H1 (cell line): ENCODE measurements at regions not wholly inside any gene's neighbourhood (a gene's known extent, or its start where the extent isn't known, plus 50 kb on each side); places are given as distances from the start of the nearest gene placed in this dataset.

Source experiments
- CTCF ChIA-PET: fragments of 300-600 bp; sonication (Branson Sonifier 250); formaldehyde crosslinking; loops from one replicate; lab custom pipeline; 2021; ENCODE audit not compliant: partially characterized antibody; lab: Charles Lee
- POLR2A ChIA-PET: fragments of 300-600 bp; sonication (Branson Sonifier 250); formaldehyde crosslinking; loops from one replicate; lab custom pipeline; 2021; ENCODE audit warnings: inconsistent platforms; ENCODE audit not compliant: partially characterized antibody; lab: Charles Lee
- DNase-seq, 2 experiments: peaks; one replicate each; pipeline versions ENCODE4 v3.0.0 to v3.0.0-alpha.2; 2010 to 2022; ENCODE audit warnings: low spot score in 2 of 2, low read depth in 1 of 2, mixed read lengths in 1 of 2
- FAIRE-seq: peaks from 2 replicates; lab custom pipeline; 2011; peaks lifted over from hg19 to GRCh38; lab: Jason Lieb, UNC
- H2AFZ ChIP-seq: 2 replicates; pipeline ENCODE4 v1.8.1; 2012; ENCODE audit warnings: low read length, inconsistent platforms
- H2AK5ac ChIP-seq: 2 replicates; pipeline ENCODE4 v1.6.1; 2013; ENCODE audit warnings: low read depth, low read length
- H2BK120ac ChIP-seq: replicated peaks from 2 replicates; pipeline ENCODE3; 2013; ENCODE audit warnings: low read depth, low read length, inconsistent platforms
- H2BK12ac ChIP-seq: 2 replicates; pipeline ENCODE4 v1.6.1; 2013; ENCODE audit warnings: low read depth, low read length
- H2BK15ac ChIP-seq: 2 replicates; pipeline ENCODE4 v1.6.1; 2013; ENCODE audit warnings: low read length
- H2BK20ac ChIP-seq: 2 replicates; pipeline ENCODE4 v1.6.1; 2013; ENCODE audit warnings: low read length
- H2BK5ac ChIP-seq: 2 replicates; pipeline ENCODE4 v1.6.1; 2013; ENCODE audit warnings: low read depth, low read length
- H3K14ac ChIP-seq: 2 replicates; pipeline ENCODE4 v1.6.1; 2013; ENCODE audit warnings: inconsistent platforms; ENCODE audit not compliant: insufficient read length
- H3K18ac ChIP-seq: 2 replicates; pipeline ENCODE4 v1.6.1; 2013; ENCODE audit warnings: low read length; ENCODE audit errors: extremely low read depth
- H3K23ac ChIP-seq: 2 replicates; pipeline ENCODE4 v1.6.1; 2013; ENCODE audit warnings: inconsistent platforms; ENCODE audit not compliant: insufficient read length
- H3K23me2 ChIP-seq: 2 replicates; pipeline ENCODE4 v1.6.1; 2013; ENCODE audit warnings: low read depth, low read length
- H3K27ac ChIP-seq: 2 replicates; pipeline ENCODE4 v1.6.1; 2011; ENCODE audit warnings: low read depth, low read length, inconsistent platforms
- H3K27me3 ChIP-seq, 4 experiments: replicated peaks in 1 of 4; 1 replicate in 1 of 4; 2 replicates in 3 of 4; pipeline versions ENCODE4 v1.6.1 to v1.8.1; 2011 to 2013; ENCODE audit warnings: low read length in 3 of 4, mild to moderate bottlenecking in 3 of 4, inconsistent platforms in 2 of 4, mixed read lengths in 2 of 4, moderate library complexity in 1 of 4; ENCODE audit not compliant: control insufficient read depth in 3 of 4, insufficient read depth in 3 of 4; ENCODE audit errors: extremely low read depth in 1 of 4
- H3K36me3 ChIP-seq, 4 experiments: 2 replicates each; pipeline versions ENCODE4 v1.6.1 to v1.8.1; 2011 to 2013; ENCODE audit warnings: mild to moderate bottlenecking in 4 of 4, low read length in 3 of 4, moderate library complexity in 2 of 4, control low read depth in 1 of 4, inconsistent platforms in 1 of 4; ENCODE audit not compliant: insufficient read depth in 4 of 4, control insufficient read depth in 2 of 4
- H3K4ac ChIP-seq: replicated peaks from 2 replicates; pipeline ENCODE3; 2013; ENCODE audit warnings: low read length, low read depth, mixed read lengths, inconsistent platforms; ENCODE audit not compliant: insufficient read length
- H3K4me1 ChIP-seq, 4 experiments: replicated peaks in 1 of 4; 1 replicate in 1 of 4; 2 replicates in 3 of 4; pipeline versions ENCODE4 v1.6.1 to v1.8.1; 2011 to 2013; ENCODE audit warnings: low read length in 3 of 4, inconsistent platforms in 2 of 4, mixed read lengths in 1 of 4; ENCODE audit not compliant: insufficient read depth in 4 of 4, control insufficient read depth in 3 of 4
- H3K4me2 ChIP-seq, 2 experiments: 2 replicates each; pipeline versions ENCODE4 v1.6.1 to v1.8.1; 2011 to 2013; ENCODE audit warnings: low read depth in 2 of 2, low read length in 2 of 2, control low read depth in 1 of 2, inconsistent platforms in 1 of 2, mild to moderate bottlenecking in 1 of 2; ENCODE audit not compliant: insufficient read depth in 1 of 2
- H3K4me3 ChIP-seq, 4 experiments: fragments of 200-600, 300-600 bp in 1 of 4; sonication (generic), shearing (Covaris generic), sonication (Bioruptor Twin) in 1 of 4; 2 replicates each; pipeline versions ENCODE4 v1.5.1 to v1.8.1; 2011 to 2016; ENCODE audit warnings: low read length in 4 of 4, low read depth in 3 of 4, control low read depth in 2 of 4, inconsistent platforms in 2 of 4, mild to moderate bottlenecking in 2 of 4, mixed read lengths in 1 of 4, moderate library complexity in 1 of 4; ENCODE audit not compliant: insufficient read depth in 2 of 4; ENCODE audit errors: extremely low read depth in 1 of 4
- H3K56ac ChIP-seq: replicated peaks from 2 replicates; pipeline ENCODE3; 2013; ENCODE audit warnings: low read depth, mild to moderate bottlenecking, mixed read lengths, low read length, inconsistent platforms; ENCODE audit not compliant: insufficient read length
- H3K79me1 ChIP-seq: 2 replicates; pipeline ENCODE4 v1.6.1; 2013; ENCODE audit warnings: low read depth, low read length, control low read depth
- H3K79me2 ChIP-seq, 2 experiments: 2 replicates each; pipeline versions ENCODE4 v1.6.1 to v1.8.1; 2012 to 2013; ENCODE audit warnings: low read length in 2 of 2, mild to moderate bottlenecking in 2 of 2, inconsistent platforms in 1 of 2; ENCODE audit not compliant: insufficient read depth in 2 of 2, control insufficient read depth in 1 of 2
- H3K9ac ChIP-seq, 4 experiments: replicated peaks in 1 of 4; 1 replicate in 1 of 4; 2 replicates in 3 of 4; pipeline versions ENCODE4 v1.6.1 to v1.8.1; 2011 to 2013; ENCODE audit warnings: low read depth in 3 of 4, low read length in 3 of 4, control low read depth in 2 of 4, mild to moderate bottlenecking in 2 of 4, moderate library complexity in 2 of 4, inconsistent platforms in 1 of 4; ENCODE audit errors: extremely low read depth in 1 of 4
- H3K9me3 ChIP-seq, 2 experiments: 2 replicates each; pipeline versions ENCODE4 v1.6.1 to v1.8.1; 2012 to 2013; ENCODE audit warnings: mild to moderate bottlenecking in 2 of 2, moderate library complexity in 2 of 2, control low read depth in 1 of 2, inconsistent platforms in 1 of 2, low read depth in 1 of 2, low read length in 1 of 2, mixed read lengths in 1 of 2; ENCODE audit not compliant: insufficient read depth in 2 of 2
- H4K20me1 ChIP-seq, 2 experiments: replicated peaks in 1 of 2; 2 replicates each; pipeline versions ENCODE3 to v1.8.1; 2011 to 2013; ENCODE audit warnings: inconsistent platforms in 2 of 2, low read length in 2 of 2, mild to moderate bottlenecking in 1 of 2; ENCODE audit not compliant: insufficient read depth in 2 of 2, control insufficient read depth in 1 of 2
- H4K5ac ChIP-seq: 2 replicates; pipeline ENCODE4 v1.6.1; 2013; ENCODE audit warnings: low read length, low read depth, mixed read lengths, inconsistent platforms; ENCODE audit not compliant: insufficient read length
- H4K8ac ChIP-seq: 2 replicates; pipeline ENCODE4 v1.8.0; 2013; ENCODE audit warnings: mild to moderate bottlenecking, moderate library complexity, low read length, inconsistent platforms; ENCODE audit not compliant: insufficient read depth; ENCODE audit errors: extremely low read depth
- H4K91ac ChIP-seq: replicated peaks from 2 replicates; pipeline ENCODE3; 2013; ENCODE audit warnings: low read length, mixed read lengths, inconsistent platforms; ENCODE audit not compliant: insufficient read length
- ATF3 ChIP-seq: IDR thresholded peaks from 2 replicates; pipeline ENCODE4 v1.6.1; 2011; ENCODE audit warnings: low read depth, mild to moderate bottlenecking, low read length; ENCODE audit not compliant: insufficient read depth
- CEBPB ChIP-seq: IDR thresholded peaks from 2 replicates; pipeline ENCODE4 v1.6.1; 2012; ENCODE audit warnings: low read depth, low read length
- CHD2 ChIP-seq: IDR thresholded peaks from 2 replicates; pipeline ENCODE4 v1.6.1; 2012; ENCODE audit warnings: low read length, improper control_type of control experiment
- CTBP2 ChIP-seq: IDR thresholded peaks from 2 replicates; pipeline ENCODE4 v1.7.0; 2011; ENCODE audit warnings: borderline replicate concordance, mild to moderate bottlenecking, moderate library complexity, mixed read lengths, low read length; ENCODE audit not compliant: insufficient read depth, insufficient read length
- HDAC6 ChIP-seq: IDR thresholded peaks from one replicate; pipeline ENCODE4 v1.7.1; 2012; ENCODE audit warnings: low read depth, mild to moderate bottlenecking, inconsistent platforms, low read length, moderate library complexity
- RAD21 ChIP-seq, 2 experiments: IDR thresholded peaks in 1 of 2; conservative IDR thresholded peaks in 1 of 2; 2 replicates each; pipeline ENCODE4 v1.6.1; 2011; ENCODE audit warnings: low read depth in 2 of 2, low read length in 2 of 2, improper control_type of control experiment in 1 of 2, inconsistent platforms in 1 of 2, mild to moderate bottlenecking in 1 of 2, moderate library complexity in 1 of 2
- YY1 ChIP-seq: IDR thresholded peaks from 2 replicates; pipeline ENCODE4 v1.6.1; 2011; ENCODE audit warnings: low read depth, mild to moderate bottlenecking, low read length
- WGBS, 2 experiments: shearing (Covaris generic) in 1 of 2; methylation state at CpG; one replicate each; pipeline versions ENCODE4 v1.1.6 to v1.1.7; 2013 to 2015; ENCODE audit warnings: low lambda C conversion rate in 2 of 2, mixed read lengths in 2 of 2, inconsistent platforms in 1 of 2, low coverage in 1 of 2, missing lambda C conversion rate in 1 of 2; ENCODE audit not compliant: insufficient replicate concordance in 2 of 2, insufficient coverage in 1 of 2, insufficient read length in 1 of 2; ENCODE audit errors: extremely low coverage in 1 of 2, missing lambda C conversion rate in 1 of 2; 5-methylcytosine and 5-hydroxymethylcytosine counted together

- H3K56ac ChIP-seq = no peak overlapping the region
- peak overlapping the region; percentile 48; the same call in 1 of the 2 replicates for H2BK20ac ChIP-seq
- WGBS, 2 experiments = 82% methylated on average over 4 of the region's 4 CpGs; no CpG with 5 or more reads in 1 of the 2 experiments
- H3K27ac ChIP-seq = no peak overlapping the region
- no peak overlapping the region for H4K91ac ChIP-seq
- H3K9ac ChIP-seq = no peak overlapping the region
- FAIRE-seq (no peak), DNase-seq (no peak)
- no peak overlapping the region for H2BK5ac ChIP-seq
- no peak overlapping the region for H2AK5ac ChIP-seq
- ChIA-PET CTCF (interaction anchor here (0.7 to 1.4 kb wide), 3 partner anchors 15 to 747 kb away, joined by 3 read pairs; no protein-coding TSS in a partner anchor), POLR2A (no interaction called here)
- H2AFZ ChIP-seq = peak overlapping the region; percentile 85
- H3K36me3 ChIP-seq = no peaks in the 10 kb centered on the region
- H3K27me3 ChIP-seq = no peaks in the 10 kb centered on the region
- no peak overlapping the region for H2BK15ac ChIP-seq
- TF ChIP-seq HDAC6 = no peak
- TF ChIP-seq YY1 = no peak
- no peak for TF ChIP-seq CTBP2
- no peak for TF ChIP-seq ATF3
- no peak for TF ChIP-seq CHD2
- no peak for TF ChIP-seq CEBPB
- TF ChIP-seq RAD21 (IDR thresholded peaks at IDR 0.05 in 1 of 2, conservative IDR thresholded peaks at IDR 0.05 in 1 of 2; ENCODE audit: low read depth in 2 of 2, low read length in 2 of 2) = peak; percentile 9 to 12; a peak in 1 of 4 replicates
- H3K4ac ChIP-seq = no peak overlapping the region
- no peak overlapping the region for H3K4me3 ChIP-seq
- peak overlapping the region; percentile 32; the same call in 1 of the 2 replicates for H3K18ac ChIP-seq
- no peaks in the 10 kb centered on the region for H3K23me2 ChIP-seq
- H4K5ac ChIP-seq = no peak overlapping the region
- no peaks in the 10 kb centered on the region for H3K79me1 ChIP-seq
- no peak overlapping the region for H3K14ac ChIP-seq
- no peaks in the 10 kb centered on the region for H3K9me3 ChIP-seq
- H4K20me1 ChIP-seq = no peaks in the 10 kb centered on the region
- no peak overlapping the region for H3K23ac ChIP-seq
- no peak overlapping the region; the same call in 1 of the 2 replicates for H4K8ac ChIP-seq
- H2BK12ac ChIP-seq = no peak overlapping the region
- H3K4me1 ChIP-seq = peaks cover 0 to 4% (median 0%) of the 10 kb centered on the region in 4 experiments; a peak in 2 of 7 replicates
- H3K4me2 ChIP-seq = no peak overlapping the region
- no peaks in the 10 kb centered on the region for H3K79me2 ChIP-seq
- no peak overlapping the region for H2BK120ac ChIP-seq
These were observed 192.4 kb upstream of the KLF4 start for GRCh38 chr9:107681988-107682387.
